Calu3 (cell line): ENCODE measurements at regions not wholly inside any gene's neighbourhood (a gene's known extent, or its start where the extent isn't known, plus 50 kb on each side); places are given as distances from the start of the nearest gene placed in this dataset.
"Not testable (repeated sequence)": the region's sequence is repeated elsewhere in the genome, so short reads cannot be mapped to it uniquely, and the experiment has no call there.

Experiments used
- BruUV-seq: library from RNA; stranded (reverse); fragments of 400-500 nt; replicated peaks from 2 replicates; lab custom pipeline; 2021; lab: Mats Ljungman, UMichigan
- CTCF ChIA-PET: fragments of 300-600 bp; sonication (Branson Sonifier 250); formaldehyde crosslinking; loops from one replicate; lab custom pipeline; 2022; ENCODE audit warnings: antibody characterized with exemption; lab: Charles Lee
- DNase-seq: peaks from one replicate; pipeline ENCODE4 v3.0.0; 2022
- H3K27ac Mint-ChIP-seq: one replicate; pipeline ENCODE4 v1.8.0; 2022; ENCODE audit warnings: mixed read lengths; ENCODE audit not compliant: unreplicated experiment
- H3K27me3 Mint-ChIP-seq: one replicate; pipeline ENCODE4 v1.8.0; 2022; ENCODE audit warnings: mixed read lengths; ENCODE audit not compliant: unreplicated experiment
- H3K36me3 Mint-ChIP-seq: one replicate; pipeline ENCODE4 v1.8.0; 2022; ENCODE audit warnings: mild to moderate bottlenecking, moderate library complexity, mixed read lengths; ENCODE audit not compliant: insufficient read depth, unreplicated experiment
- H3K4me1 Mint-ChIP-seq: one replicate; pipeline ENCODE4 v1.8.0; 2022; ENCODE audit warnings: mild to moderate bottlenecking, low read depth, mixed read lengths; ENCODE audit not compliant: unreplicated experiment
- H3K4me3 Mint-ChIP-seq: one replicate; pipeline ENCODE4 v1.8.0; 2022; ENCODE audit warnings: mild to moderate bottlenecking, low read depth, moderate library complexity, mixed read lengths; ENCODE audit not compliant: unreplicated experiment
- H3K9me3 Mint-ChIP-seq: one replicate; pipeline ENCODE4 v1.8.0; 2022; ENCODE audit warnings: low read depth, mixed read lengths; ENCODE audit not compliant: unreplicated experiment
- CTCF ChIP-seq: fragments of 200-600 bp; IDR thresholded peaks from one replicate; pipeline ENCODE4 v1.8.0; 2022; ENCODE audit warnings: antibody characterized with exemption; ENCODE audit not compliant: unreplicated experiment
- intact Hi-C: fragments of 100-400 bp; cut with micrococcal nuclease; formaldehyde crosslinking; loops from one replicate; pipeline ENCODE4 v1.10.0; 2022; ENCODE audit not compliant: unreplicated experiment

GRCh38 chr12:116378002-116378401 is 100.5 kb upstream of the MED13L start:
- Mint-ChIP-seq H3K27me3 (peaks cover 38% of the 10 kb centered on the region), H3K27ac (no peak overlapping the region), H3K4me1 (peaks cover 13% of the 10 kb centered on the region), H3K9me3 (peaks cover 9% of the 10 kb centered on the region), H3K36me3 (no peaks in the 10 kb centered on the region), H3K4me3 (no peak overlapping the region)
- BruUV-seq = no TSS peak
- intact Hi-C loops = no loop called here
- CTCF ChIA-PET = no interaction called here
- DNase-seq = no peak
- no peak for TF ChIP-seq CTCF

GRCh38 chr12:116380108-116380507 is 102.6 kb upstream of the MED13L start:
- BruUV-seq = no TSS peak
- Mint-ChIP-seq H3K27ac (no peak overlapping the region), H3K36me3 (no peaks in the 10 kb centered on the region), H3K9me3 (peaks cover 4% of the 10 kb centered on the region), H3K4me1 (peaks cover 13% of the 10 kb centered on the region), H3K27me3 (peaks cover 40% of the 10 kb centered on the region), H3K4me3 (no peak overlapping the region)
- CTCF ChIA-PET = no interaction called here
- intact Hi-C loops = no loop called here
- TF ChIP-seq CTCF = no peak
- DNase-seq = no peak

GRCh38 chr12:116380740-116381139 is 103.2 kb upstream of the MED13L start:
- Mint-ChIP-seq H3K27me3 (peaks cover 40% of the 10 kb centered on the region), H3K4me1 (peaks cover 13% of the 10 kb centered on the region)
- BruUV-seq, H3K36me3 Mint-ChIP-seq, H3K9me3 Mint-ChIP-seq, CTCF ChIA-PET, DNase-seq, intact Hi-C loops, H3K4me3 Mint-ChIP-seq, H3K27ac Mint-ChIP-seq: not testable (repeated sequence)

GRCh38 chr12:116381240-116381743 is 103.8 kb upstream of the MED13L start:
- intact Hi-C loops = no loop called here
- CTCF ChIA-PET = no interaction called here
- H3K4me1 Mint-ChIP-seq = peaks cover 13% of the 10 kb centered on the region
- no TSS peak for BruUV-seq
- no peak overlapping the region for H3K4me3 Mint-ChIP-seq
- no peak for DNase-seq
- no peak overlapping the region for H3K27ac Mint-ChIP-seq
- H3K36me3 Mint-ChIP-seq = no peaks in the 10 kb centered on the region
- H3K9me3 Mint-ChIP-seq = no peaks in the 10 kb centered on the region
- H3K27me3 Mint-ChIP-seq = peaks cover 40% of the 10 kb centered on the region
- TF ChIP-seq CTCF = no peak
